HuH-7 (cell line): ENCODE measurements at regions not wholly inside any gene's neighbourhood (a gene's known extent, or its start where the extent isn't known, plus 50 kb on each side); places are given as distances from the start of the nearest gene placed in this dataset.
"Not testable (repeated sequence)": the region's sequence is repeated elsewhere in the genome, so short reads cannot be mapped to it uniquely, and the experiment has no call there.

Experiments
- DNase-seq: peaks from one replicate; pipeline ENCODE4 v3.0.0; 2011; ENCODE audit warnings: low spot score

DNA sequence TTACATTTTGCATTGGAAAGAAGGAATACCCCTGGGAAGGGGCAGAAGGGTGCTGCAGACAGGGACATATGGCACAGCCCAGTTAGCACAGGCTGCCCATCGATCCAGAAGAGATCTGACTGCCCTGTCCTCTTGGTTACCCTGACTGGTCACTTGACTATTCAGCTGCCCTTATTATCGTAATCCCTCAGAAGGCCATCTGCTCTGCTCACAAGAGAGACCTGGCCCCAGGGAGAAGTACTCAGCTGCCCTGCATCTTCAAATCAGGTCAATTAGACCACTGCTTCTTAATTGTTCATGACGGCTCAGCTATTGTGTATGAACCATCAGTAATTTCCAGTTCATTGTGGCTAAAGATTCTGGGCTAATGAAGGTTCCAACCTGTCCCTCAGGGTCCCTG is 345.0 kb downstream of the TLE1 start:
- DNase-seq = no peak

- DNase-seq = no peak
Observed at GRCh38 chr9:81335879-81336421, 353.4 kb downstream of the TLE1 start.

DNA sequence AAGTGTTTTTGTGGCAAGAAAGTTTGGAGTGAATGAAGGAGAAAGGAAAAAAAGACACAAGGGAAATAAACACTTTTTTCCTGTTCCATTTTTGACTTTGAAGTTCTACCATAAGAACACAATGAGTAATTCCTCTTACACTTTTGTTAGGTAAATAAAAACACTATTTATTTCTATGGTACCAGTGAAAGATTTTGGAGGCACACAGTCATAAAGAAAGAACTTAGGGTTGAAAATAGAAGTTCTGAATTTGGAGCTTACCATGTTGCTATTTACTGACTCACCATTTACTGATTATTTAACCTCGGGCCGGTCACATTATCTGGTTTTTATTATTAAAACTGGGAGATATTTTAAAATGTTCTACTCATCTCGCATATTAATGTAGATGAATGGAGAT is 367.8 kb downstream of the TLE1 start:
- DNase-seq = no peak

DNA sequence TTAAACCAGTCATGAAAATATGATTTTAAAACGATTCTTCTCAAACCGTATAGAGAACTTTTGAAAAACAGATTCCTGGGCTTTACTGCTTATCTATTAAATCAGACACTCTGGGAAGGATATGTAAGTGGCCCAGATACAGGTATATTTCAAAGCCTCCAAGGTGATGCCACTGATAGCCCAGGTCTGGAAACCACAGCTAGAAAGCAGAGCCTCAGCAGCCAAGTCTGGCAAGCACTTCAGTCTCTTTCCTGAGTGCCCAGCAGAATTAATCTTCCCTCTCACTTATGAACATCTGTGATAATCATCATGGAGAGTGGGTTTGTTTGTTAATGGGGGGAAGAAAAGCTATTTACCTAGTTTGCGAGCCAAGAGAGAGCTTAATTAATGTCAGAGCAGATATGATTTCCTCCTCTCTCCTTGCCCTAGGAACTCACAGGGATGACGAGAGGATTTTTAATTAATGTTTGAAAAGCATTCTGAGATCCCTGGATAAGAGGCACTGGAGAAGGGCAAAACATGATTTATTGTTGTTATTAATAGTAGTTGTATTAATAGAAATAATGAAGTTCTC is 368.4 kb downstream of the TLE1 start:
- DNase-seq = no peak

- DNase-seq = no peak
Observed at GRCh38 chr9:81318571-81318970, 370.8 kb downstream of the TLE1 start.

GRCh38 chr9:81317939-81318338 is 371.4 kb downstream of the TLE1 start:
- DNase-seq = no peak

- DNase-seq = no peak
Observed at GRCh38 chr9:81317223-81317622, 372.1 kb downstream of the TLE1 start.

GRCh38 chr9:81314490-81314889 is 374.9 kb downstream of the TLE1 start:
- DNase-seq = no peak

DNA sequence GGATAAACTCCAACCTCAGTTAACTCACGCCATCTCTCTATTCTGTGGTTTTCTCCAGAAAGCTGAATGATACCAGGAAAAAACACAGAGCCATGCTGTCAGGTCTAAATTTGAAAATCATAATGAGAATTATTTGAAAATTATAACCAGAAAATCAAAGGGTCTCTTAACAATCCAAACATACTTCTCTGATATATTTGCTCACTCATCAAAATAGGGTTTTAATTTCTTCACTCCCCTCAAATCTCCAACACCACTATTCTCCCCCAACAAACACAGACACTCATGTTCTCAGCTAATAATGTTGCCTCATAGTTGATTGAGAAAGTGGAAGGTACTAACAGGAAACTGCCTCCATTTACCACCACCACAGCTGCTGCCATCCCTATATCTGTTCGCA is 375.5 kb downstream of the TLE1 start:
- DNase-seq = no peak

DNA sequence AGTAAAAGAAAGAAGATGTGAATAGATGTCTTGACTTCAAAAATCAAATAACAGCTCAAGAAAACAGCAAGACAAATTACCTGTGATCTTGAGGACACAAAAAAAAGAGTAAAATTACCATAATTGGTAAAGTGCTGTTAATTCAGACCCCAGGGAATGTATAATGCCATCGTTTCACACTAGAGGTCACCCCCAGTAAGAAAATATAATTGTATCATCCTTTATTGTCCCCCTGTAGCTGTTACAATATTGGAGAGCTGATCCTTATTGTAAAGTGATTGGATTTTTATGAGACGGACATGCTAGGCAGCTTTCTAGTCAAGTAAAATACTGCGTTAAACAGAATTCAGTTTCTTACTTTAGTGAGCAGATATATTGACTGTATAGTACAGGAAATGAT is 377.0 kb downstream of the TLE1 start:
- DNase-seq = no peak

DNA sequence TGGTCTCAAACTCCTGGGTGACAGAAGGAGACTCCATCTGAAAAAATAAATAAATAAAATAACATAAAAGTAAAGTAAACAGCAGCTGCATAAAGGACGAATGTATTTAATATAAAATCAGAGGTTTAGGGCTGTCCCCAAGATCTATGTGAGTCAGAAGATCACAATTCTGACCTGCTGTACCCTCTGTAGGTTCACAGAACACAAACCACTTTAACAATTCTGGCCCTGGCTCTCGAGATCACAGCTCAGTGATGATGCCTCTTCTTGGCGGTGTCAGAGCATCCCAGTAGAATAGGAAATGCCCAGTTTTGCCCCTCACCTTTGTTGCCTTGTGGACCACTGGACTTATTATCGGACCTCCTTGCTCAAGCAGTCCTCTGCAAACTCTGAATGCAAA is 380.9 kb downstream of the TLE1 start:
- no peak for DNase-seq

DNA sequence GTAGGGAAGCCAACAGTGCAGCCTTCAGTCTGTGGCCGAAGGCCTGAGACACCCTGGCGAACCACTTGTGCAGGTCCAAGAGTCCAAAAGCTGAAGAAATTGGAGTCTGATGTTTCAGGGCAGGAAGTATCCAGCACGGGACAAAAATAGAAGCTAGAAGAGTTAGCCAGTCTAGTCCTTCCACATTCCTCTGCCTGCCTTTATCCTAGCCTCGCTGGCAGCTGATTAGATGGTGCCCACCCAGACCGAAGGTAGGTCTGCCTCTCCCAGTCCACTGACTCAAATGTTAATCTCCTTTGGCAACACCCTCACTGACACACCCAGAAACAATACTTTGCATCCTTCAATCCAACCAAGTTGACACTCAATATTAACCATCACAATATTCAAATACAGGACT is 381.6 kb downstream of the TLE1 start:
- not testable (repeated sequence) for DNase-seq

DNA sequence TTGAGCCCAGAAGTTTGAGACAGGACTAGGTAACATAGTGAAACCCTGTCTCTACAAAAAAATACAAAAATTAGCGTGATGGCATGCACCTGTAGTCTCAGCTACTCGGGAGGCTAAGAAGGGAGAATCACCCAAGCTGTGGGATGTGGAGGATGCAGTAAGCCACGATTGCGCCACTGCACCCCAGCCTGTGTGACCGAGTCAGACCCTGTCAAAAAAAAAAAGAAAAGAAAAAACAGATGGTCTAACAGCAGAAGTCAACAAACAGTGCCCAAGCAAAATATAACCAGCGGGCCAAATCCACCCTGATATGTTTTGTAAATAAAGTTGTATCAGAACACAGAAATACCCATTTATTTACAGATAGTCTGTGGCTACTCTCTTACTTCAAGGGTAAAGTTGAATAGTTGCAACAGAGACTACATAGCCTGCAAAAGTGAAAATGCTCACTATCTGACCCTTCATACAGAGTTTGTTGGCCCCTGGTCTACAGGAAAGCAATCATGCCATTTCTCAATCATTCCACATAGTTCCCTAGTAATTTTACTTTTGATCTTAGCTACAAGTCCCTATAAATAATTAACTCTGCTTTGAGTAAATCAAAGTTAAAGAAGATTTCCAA is 383.7 kb downstream of the TLE1 start:
- DNase-seq = peak; percentile 31

DNA sequence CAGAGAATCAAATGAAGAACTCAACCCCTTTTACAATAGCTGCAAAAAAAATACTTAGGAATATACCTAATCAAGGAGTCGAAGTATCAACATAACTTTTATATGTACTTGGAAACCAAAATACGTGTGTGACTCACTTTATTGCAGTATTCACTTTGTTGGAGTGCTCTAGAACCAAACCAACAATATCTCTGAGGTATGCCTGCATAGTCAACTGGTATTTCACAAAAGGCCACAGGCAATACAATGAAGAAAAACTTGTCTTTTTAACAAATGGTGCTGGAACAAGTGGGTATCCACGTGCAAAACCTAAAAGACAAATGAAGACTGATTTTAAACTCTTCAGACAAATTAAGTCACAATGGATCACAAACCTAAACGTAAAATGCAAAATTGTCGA is 385.7 kb downstream of the TLE1 start:
- DNase-seq = no peak

- DNase-seq = no peak
Observed at GRCh38 chr9:81293651-81294050, 395.7 kb downstream of the TLE1 start.

- no peak for DNase-seq
Observed at GRCh38 chr9:81292056-81292805, 397.1 kb downstream of the TLE1 start.

- no peak for DNase-seq
Observed at GRCh38 chr9:81289622-81290021, 399.7 kb downstream of the TLE1 start.

GRCh38 chr9:81268048-81268447 is 421.3 kb downstream of the TLE1 start:
- DNase-seq = no peak

DNA sequence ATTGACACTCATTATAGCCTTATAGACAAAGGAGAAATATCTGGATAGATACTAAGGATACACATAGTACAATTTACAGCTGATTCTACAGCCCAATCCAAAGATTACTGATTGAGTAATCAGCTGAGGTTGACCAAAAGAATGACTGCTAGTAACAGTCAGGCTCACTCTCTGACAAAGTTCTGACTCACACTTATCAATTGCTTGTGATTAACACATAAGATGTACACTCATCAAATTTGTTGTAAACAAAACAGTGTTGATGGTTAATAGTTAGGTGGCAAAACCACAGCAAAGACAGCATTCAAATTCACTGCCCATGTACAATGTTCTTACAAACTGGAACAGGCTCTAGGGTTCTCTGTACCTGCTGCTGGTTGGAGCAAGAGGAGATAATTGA is 422.7 kb downstream of the TLE1 start:
- no peak for DNase-seq

- no peak for DNase-seq
Observed at GRCh38 chr9:81266086-81266485, 423.3 kb downstream of the TLE1 start.

GRCh38 chr9:81264516-81264915 is 424.8 kb downstream of the TLE1 start:
- no peak for DNase-seq

DNA sequence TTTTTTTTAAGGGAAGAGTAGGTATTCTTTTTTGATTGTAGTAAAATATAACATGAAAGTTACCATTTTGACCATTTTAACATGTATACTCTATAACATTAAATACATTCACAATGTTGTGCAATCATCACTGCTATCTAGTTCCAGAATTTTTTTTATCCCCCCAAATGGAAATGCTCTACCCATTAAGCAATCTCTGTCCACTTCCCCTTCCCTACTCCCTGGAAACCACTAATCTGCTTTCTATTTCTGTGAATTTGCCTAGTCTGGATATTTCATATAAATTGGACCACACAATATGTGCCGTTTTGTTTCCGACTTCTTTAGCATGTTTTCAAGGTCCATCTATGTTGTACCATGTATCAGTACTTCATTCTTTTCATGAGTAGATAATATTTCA is 429.5 kb downstream of the TLE1 start:
- no peak for DNase-seq

DNA sequence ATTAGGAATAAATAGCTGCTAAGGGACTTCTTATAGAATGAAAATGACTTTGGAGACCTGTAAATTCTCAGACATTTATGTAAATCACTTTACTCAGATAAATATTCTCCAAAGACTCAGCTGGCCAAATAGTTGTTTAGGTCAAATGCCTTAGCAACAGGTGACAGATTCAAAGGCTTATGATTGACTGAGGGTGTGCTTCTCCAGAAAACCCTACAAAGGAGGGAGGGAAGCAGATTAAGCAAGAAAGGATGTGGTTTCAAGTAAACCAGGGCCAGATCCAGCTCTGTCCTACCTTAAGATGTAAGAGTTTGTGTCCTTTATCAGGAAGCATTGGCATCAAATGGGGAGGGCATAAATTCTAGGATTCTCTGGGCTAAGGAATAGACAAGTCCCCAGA is 433.0 kb downstream of the TLE1 start:
- no peak for DNase-seq
